Prostate gland (tissue), 2 donors: ENCODE measurements at regions not wholly inside any gene's neighbourhood (a gene's known extent, or its start where the extent isn't known, plus 50 kb on each side); places are given as distances from the start of the nearest gene placed in this dataset.

Experiments
- CTCF ChIP-seq, 4 experiments: fragments of 200-600 bp in 2 of 4; fragments of 450-650 bp in 2 of 4; sonication (generic) in 2 of 4; IDR thresholded peaks; 1 replicate in 3 of 4; 2 replicates in 1 of 4; pipeline ENCODE4 v1.5.1; 2016 to 2019; ENCODE audit warnings: antibody characterized with exemption in 4 of 4, mild to moderate bottlenecking in 2 of 4, moderate library complexity in 2 of 4
- POLR2A ChIP-seq: fragments of 450-650 bp; IDR thresholded peaks from one replicate; pipeline ENCODE4 v1.6.1; 2016; ENCODE audit warnings: antibody characterized with exemption, mild to moderate bottlenecking
- POLR2AphosphoS5 ChIP-seq: sonication (generic); formaldehyde crosslinking; IDR thresholded peaks from one replicate; pipeline ENCODE4 v1.6.1; 2017; ENCODE audit warnings: antibody characterized with exemption

GRCh38 chr9:129337336-129338140, 159.5 kb upstream of the IER5L start:
- TF ChIP-seq CTCF (IDR thresholded peaks at IDR 0.05) (no peak), POLR2AphosphoS5 (no peak), POLR2A (no peak)
